ENCODE measurements at regions not wholly inside any gene's neighbourhood (a gene's known extent, or its start where the extent isn't known, plus 50 kb on each side); places are given as distances from the start of the nearest gene placed in this dataset.
A peak's percentile ranks its signal among the peaks of the same experiment; 100 is the strongest.

- Mint-ChIP-seq H3K27me3 (ENCODE audit: low read depth) (peaks cover 96% of the 10 kb centered on the region), H3K27ac (no peak overlapping the region)
- TF ChIP-seq CTCF (IDR thresholded peaks at IDR 0.05; ENCODE audit: unreplicated experiment), result no peak
Measured at GRCh38 chrX:139198936-139199335, 331.6 kb upstream of the F9 start.

GRCh38 chrX:139196890-139197289 lies 333.6 kb upstream of the F9 start:
- no peaks in the 10 kb centered on the region for H3K4me1 Mint-ChIP-seq
- no peak for DNase-seq (ENCODE audit: low spot score in 2 of 2, unreplicated experiment in 2 of 2)
- H3K27me3 Mint-ChIP-seq (ENCODE audit: low read depth), result peaks cover 95% of the 10 kb centered on the region
- H3K9me3 Mint-ChIP-seq, result no peaks in the 10 kb centered on the region
- no peak for TF ChIP-seq CTCF (IDR thresholded peaks at IDR 0.05; ENCODE audit: unreplicated experiment)
- no peak overlapping the region for H3K4me3 Mint-ChIP-seq
- H3K36me3 Mint-ChIP-seq, result no peaks in the 10 kb centered on the region
- H3K27ac Mint-ChIP-seq, result no peak overlapping the region

More at GRCh38 chrX:139198936-139199335, 331.6 kb upstream of the F9 start:
- H3K4me3 Mint-ChIP-seq, result no peak overlapping the region
- H3K9me3 Mint-ChIP-seq, result no peaks in the 10 kb centered on the region
- no peaks in the 10 kb centered on the region for H3K36me3 Mint-ChIP-seq
- peaks cover 10% of the 10 kb centered on the region for H3K4me1 Mint-ChIP-seq
- no peak for DNase-seq (ENCODE audit: low spot score in 2 of 2, unreplicated experiment in 2 of 2)

GRCh38 chrX:139194571-139195280 lies 335.8 kb upstream of the F9 start:
- H3K4me3 Mint-ChIP-seq, result peak overlapping the region; percentile 56
- peaks cover 80% of the 10 kb centered on the region for H3K27me3 Mint-ChIP-seq (ENCODE audit: low read depth)
- no peaks in the 10 kb centered on the region for H3K4me1 Mint-ChIP-seq

GRCh38 chrX:139192386-139192961 lies 338.1 kb upstream of the F9 start:
- H3K27me3 Mint-ChIP-seq (ENCODE audit: low read depth), result peaks cover 70% of the 10 kb centered on the region
- H3K27ac Mint-ChIP-seq, result no peak overlapping the region
- no peaks in the 10 kb centered on the region for H3K9me3 Mint-ChIP-seq
- no peak for TF ChIP-seq CTCF (IDR thresholded peaks at IDR 0.05; ENCODE audit: unreplicated experiment)
- no peaks in the 10 kb centered on the region for H3K4me1 Mint-ChIP-seq
- no peaks in the 10 kb centered on the region for H3K36me3 Mint-ChIP-seq
- H3K4me3 Mint-ChIP-seq, result no peak overlapping the region
- DNase-seq (ENCODE audit: low spot score in 2 of 2, unreplicated experiment in 2 of 2), result no peak

More at GRCh38 chrX:139194571-139195280, 335.8 kb upstream of the F9 start:
- no peaks in the 10 kb centered on the region for H3K9me3 Mint-ChIP-seq
- peak in 1 of 2 experiments; percentile 18 for DNase-seq (ENCODE audit: low spot score in 2 of 2, unreplicated experiment in 2 of 2)
- no peaks in the 10 kb centered on the region for H3K36me3 Mint-ChIP-seq
- H3K27ac Mint-ChIP-seq, result no peak overlapping the region
- no peak for TF ChIP-seq CTCF (IDR thresholded peaks at IDR 0.05; ENCODE audit: unreplicated experiment)

- no peak for DNase-seq (ENCODE audit: low spot score in 2 of 2, unreplicated experiment in 2 of 2)
- Mint-ChIP-seq H3K4me1 (no peaks in the 10 kb centered on the region), H3K36me3 (no peaks in the 10 kb centered on the region), H3K27me3 (ENCODE audit: low read depth) (peaks cover 64% of the 10 kb centered on the region), H3K4me3 (no peak overlapping the region), H3K9me3 (no peaks in the 10 kb centered on the region), H3K27ac (no peak overlapping the region)
- TF ChIP-seq CTCF (IDR thresholded peaks at IDR 0.05; ENCODE audit: unreplicated experiment), result no peak
Measured at GRCh38 chrX:139191746-139192385, 338.7 kb upstream of the F9 start.
